A673 (cell line): ENCODE measurements at regions not wholly inside any gene's neighbourhood (a gene's known extent, or its start where the extent isn't known, plus 50 kb on each side); places are given as distances from the start of the nearest gene placed in this dataset.

Source experiments
- BruUV-seq: library from RNA; stranded (reverse); fragments of 400-500 nt; replicated peaks from 2 replicates; lab custom pipeline; 2021; lab: Mats Ljungman, UMichigan
- CTCF ChIA-PET: fragments of 300-600 bp; sonication (Branson Sonifier 250); formaldehyde crosslinking; loops from one replicate; lab custom pipeline; 2022; ENCODE audit warnings: antibody characterized with exemption; lab: Charles Lee
- POLR2A ChIA-PET: fragments of 300-600 bp; sonication (Branson Sonifier 250); formaldehyde crosslinking; loops from one replicate; lab custom pipeline; 2022; ENCODE audit warnings: antibody characterized with exemption; ENCODE audit not compliant: low non-redundant PET; lab: Charles Lee
- DNase-seq: peaks from one replicate; pipeline ENCODE4 v3.0.0-alpha.2; 2015; ENCODE audit warnings: low spot score
- H3K27ac ChIP-seq: fragments of 200-600 bp; sonication (generic); 2 replicates; pipeline ENCODE4 v1.5.1; 2016; ENCODE audit warnings: mixed run types, low read depth, mild to moderate bottlenecking, mixed read lengths, antibody characterized with exemption, low read length; ENCODE audit not compliant: poor library complexity, severe bottlenecking
- H3K27me3 ChIP-seq: fragments of 200-600 bp; sonication (generic); replicated peaks from 2 replicates; pipeline ENCODE4 v1.6.1; 2017; ENCODE audit warnings: mixed run types, low read depth, mild to moderate bottlenecking, mixed read lengths, antibody characterized with exemption, low read length; ENCODE audit not compliant: insufficient read depth, poor library complexity
- H3K36me3 ChIP-seq: fragments of 200-600 bp; sonication (generic); 2 replicates; pipeline ENCODE4 v1.6.1; 2016; ENCODE audit warnings: mixed run types, mild to moderate bottlenecking, mixed read lengths, antibody characterized with exemption, low read length; ENCODE audit not compliant: insufficient read depth, poor library complexity, severe bottlenecking
- H3K4me1 ChIP-seq: fragments of 200-600 bp; sonication (generic); 2 replicates; pipeline ENCODE4 v1.6.1; 2017; ENCODE audit warnings: mixed run types, mild to moderate bottlenecking, mixed read lengths, antibody characterized with exemption, low read length; ENCODE audit not compliant: insufficient read depth, poor library complexity, severe bottlenecking
- H3K4me3 ChIP-seq: fragments of 200-600 bp; sonication (generic); 2 replicates; pipeline ENCODE4 v1.5.1; 2016; ENCODE audit warnings: low read depth, mixed run types, mild to moderate bottlenecking, mixed read lengths, low read length; ENCODE audit not compliant: poor library complexity, severe bottlenecking
- H3K9me3 ChIP-seq: fragments of 200-600 bp; sonication (generic); 2 replicates; pipeline ENCODE4 v1.6.1; 2016; ENCODE audit warnings: mixed run types, low read depth, mild to moderate bottlenecking, mixed read lengths, antibody characterized with exemption, low read length; ENCODE audit not compliant: poor library complexity, severe bottlenecking
- CTCF ChIP-seq: fragments of 300-800, 200-600 bp; sonication (generic); conservative IDR thresholded peaks from 2 replicates; pipeline ENCODE4 v1.5.1; 2017; ENCODE audit warnings: low read depth, mild to moderate bottlenecking, antibody characterized with exemption, low read length, moderate library complexity, mixed read lengths
- EZH2 ChIP-seq: fragments of 200-600 bp; sonication (generic); IDR thresholded peaks from 2 replicates; pipeline ENCODE4 v1.6.1; 2017; ENCODE audit warnings: borderline replicate concordance, low read depth, mild to moderate bottlenecking, mixed read lengths, antibody characterized with exemption, low read length; ENCODE audit not compliant: poor library complexity, severe bottlenecking
- intact Hi-C: fragments of 100-400 bp; cut with micrococcal nuclease; formaldehyde crosslinking; loops from one replicate; pipeline ENCODE4 v1.10.0; 2022; ENCODE audit not compliant: unreplicated experiment

- Histone ChIP-seq H3K4me3 (no peak overlapping the region), H3K27me3 (no peaks in the 10 kb centered on the region), H3K27ac (no peak overlapping the region), H3K36me3 (no peaks in the 10 kb centered on the region), H3K9me3 (no peaks in the 10 kb centered on the region), H3K4me1 (peaks cover 19% of the 10 kb centered on the region)
- no TSS peak for BruUV-seq
- POLR2A ChIA-PET = no interaction called here
- CTCF ChIA-PET = no interaction called here
- DNase-seq = no peak
- intact Hi-C loops = no loop called here
- no peak for TF ChIP-seq EZH2
- TF ChIP-seq CTCF = no peak
These were observed 346.4 kb upstream of the ATP2B1 start for GRCh38 chr12:90055071-90055470.

GRCh38 chr12:90048918-90049317, 340.3 kb upstream of the ATP2B1 start:
- H3K4me3 ChIP-seq = no peak overlapping the region
- no peak for DNase-seq
- intact Hi-C loops = no loop called here
- H3K27ac ChIP-seq = no peak overlapping the region
- ChIA-PET CTCF (no interaction called here), POLR2A (no interaction called here)
- no peak for TF ChIP-seq EZH2
- TF ChIP-seq CTCF = no peak
- no peaks in the 10 kb centered on the region for H3K9me3 ChIP-seq
- H3K27me3 ChIP-seq = no peaks in the 10 kb centered on the region
- H3K36me3 ChIP-seq = no peaks in the 10 kb centered on the region
- no TSS peak for BruUV-seq
- peaks cover 11% of the 10 kb centered on the region for H3K4me1 ChIP-seq

GRCh38 chr12:90045559-90045958, 336.9 kb upstream of the ATP2B1 start:
- DNase-seq = peak; percentile 60
- no peak for TF ChIP-seq EZH2
- no peak for TF ChIP-seq CTCF
- Histone ChIP-seq H3K9me3 (no peaks in the 10 kb centered on the region), H3K27ac (no peak overlapping the region), H3K4me1 (peaks cover 11% of the 10 kb centered on the region), H3K4me3 (no peak overlapping the region), H3K27me3 (no peaks in the 10 kb centered on the region), H3K36me3 (no peaks in the 10 kb centered on the region)
- ChIA-PET CTCF (no interaction called here), POLR2A (no interaction called here)
- intact Hi-C loops = no loop called here
- BruUV-seq = no TSS peak
